ENCODE measurements at regions not wholly inside any gene's neighbourhood (a gene's known extent, or its start where the extent isn't known, plus 50 kb on each side); places are given as distances from the start of the nearest gene placed in this dataset.

- CTCF ChIA-PET = interaction anchor here (0.6 to 2.3 kb wide), 6 partner anchors 13 to 85 kb away, joined by 3 to 6 read pairs (median 4); partner anchors contain the start of gene RAB27B
- Mint-ChIP-seq H3K36me3 (ENCODE audit: insufficient read depth, unreplicated experiment) (no peaks in the 10 kb centered on the region), H3K4me1 (ENCODE audit: insufficient read depth, unreplicated experiment) (peaks cover 45% of the 10 kb centered on the region), H3K9me3 (ENCODE audit: unreplicated experiment) (no peaks in the 10 kb centered on the region), H3K27ac (ENCODE audit: low read depth, unreplicated experiment) (peak overlapping the region; percentile 69), H3K4me3 (ENCODE audit: unreplicated experiment) (no peak overlapping the region), H3K27me3 (ENCODE audit: insufficient read depth, unreplicated experiment) (no peaks in the 10 kb centered on the region)
- POLR2A ChIA-PET = interaction anchor here (0.7 to 5.2 kb wide), 11 partner anchors 10 to 216 kb away, joined by 3 to 42 read pairs (median 5); partner anchors contain the start of genes CCDC68 and RAB27B
- no TSS peak for BruUV-seq (replicated peaks)
- peak; percentile 99 for DNase-seq (ENCODE audit: unreplicated experiment)
- intact Hi-C loops (cut with micrococcal nuclease) = loop anchor here (1.0 to 2.0 kb wide), 2 partner anchors 31 to 32 kb away; no protein-coding TSS in a partner anchor
- TF ChIP-seq CTCF (IDR thresholded peaks at IDR 0.05; ENCODE audit: unreplicated experiment) = no peak
These were observed 85.3 kb upstream of the RAB27B start for GRCh38 chr18:54742659-54743604.

- intact Hi-C loops (cut with micrococcal nuclease) = loop anchor here (2.0 kb wide), 1 partner anchor 31 kb away; no protein-coding TSS in a partner anchor
- Mint-ChIP-seq H3K4me3 (ENCODE audit: unreplicated experiment) (no peak overlapping the region), H3K27ac (ENCODE audit: low read depth, unreplicated experiment) (peak overlapping the region; percentile 43), H3K9me3 (ENCODE audit: unreplicated experiment) (no peaks in the 10 kb centered on the region), H3K27me3 (ENCODE audit: insufficient read depth, unreplicated experiment) (no peaks in the 10 kb centered on the region), H3K36me3 (ENCODE audit: insufficient read depth, unreplicated experiment) (no peaks in the 10 kb centered on the region), H3K4me1 (ENCODE audit: insufficient read depth, unreplicated experiment) (peaks cover 38% of the 10 kb centered on the region)
- POLR2A ChIA-PET = interaction anchor here (1.2 to 5.2 kb wide), 4 partner anchors 10 to 86 kb away, joined by 5 to 42 read pairs (median 11); partner anchors contain the start of gene RAB27B
- no peak for TF ChIP-seq CTCF (IDR thresholded peaks at IDR 0.05; ENCODE audit: unreplicated experiment)
- CTCF ChIA-PET = interaction anchor here (1.0 to 2.3 kb wide), 3 partner anchors 13 to 31 kb away, joined by 4 to 5 read pairs (median 5); no protein-coding TSS in a partner anchor
- BruUV-seq (replicated peaks) = no TSS peak
- DNase-seq (ENCODE audit: unreplicated experiment) = no peak
These were observed 84.7 kb upstream of the RAB27B start for GRCh38 chr18:54743605-54743995.

GRCh38 chr18:54749291-54749690, 79.0 kb upstream of the RAB27B start:
- intact Hi-C loops (cut with micrococcal nuclease) = no loop called here
- CTCF ChIA-PET = interaction anchor here (0.9 kb wide), 1 partner anchor 11 kb away, joined by 3 read pairs; no protein-coding TSS in a partner anchor

More at GRCh38 chr18:54749291-54749690, 79.0 kb upstream of the RAB27B start:
- Mint-ChIP-seq H3K4me3 (ENCODE audit: unreplicated experiment) (no peak overlapping the region), H3K27ac (ENCODE audit: low read depth, unreplicated experiment) (no peak overlapping the region), H3K4me1 (ENCODE audit: insufficient read depth, unreplicated experiment) (no peaks in the 10 kb centered on the region), H3K36me3 (ENCODE audit: insufficient read depth, unreplicated experiment) (peaks cover 7% of the 10 kb centered on the region), H3K27me3 (ENCODE audit: insufficient read depth, unreplicated experiment) (no peaks in the 10 kb centered on the region), H3K9me3 (ENCODE audit: unreplicated experiment) (no peaks in the 10 kb centered on the region)
- no peak for TF ChIP-seq CTCF (IDR thresholded peaks at IDR 0.05; ENCODE audit: unreplicated experiment)
- POLR2A ChIA-PET = interaction anchor here (1.0 kb wide), 1 partner anchor 8 kb away, joined by 3 read pairs; no protein-coding TSS in a partner anchor
- no TSS peak for BruUV-seq (replicated peaks)
- no peak for DNase-seq (ENCODE audit: unreplicated experiment)

Measured in MCF 10A (cell line).